ENCODE measurements at regions not wholly inside any gene's neighbourhood (a gene's known extent, or its start where the extent isn't known, plus 50 kb on each side); places are given as distances from the start of the nearest gene placed in this dataset.
"Not testable (repeated sequence)": the region's sequence is repeated elsewhere in the genome, so short reads cannot be mapped to it uniquely, and the experiment has no call there.

GRCh38 chrX:102849396-102849795 is 87.7 kb upstream of the RAB40AL start:
- no peak for DNase-seq (ENCODE audit: low read depth in 1 of 2, low spot score in 1 of 2)
- in situ Hi-C loops (cut with HindIII; ENCODE audit: low pct_unique_long_range_greater_than_20kb, low sequenced_read_pairs) = no loop called here
- TF ChIP-seq JUND (IDR thresholded peaks at IDR 0.05; ENCODE audit: low read depth) = no peak

- peak in 1 of 2 experiments; percentile 7 for DNase-seq (ENCODE audit: low read depth in 1 of 2, low spot score in 1 of 2)
- in situ Hi-C loops (cut with HindIII; ENCODE audit: low pct_unique_long_range_greater_than_20kb, low sequenced_read_pairs) = not testable (repeated sequence)
Observed at GRCh38 chrX:102858826-102859549, 78.1 kb upstream of the RAB40AL start.

GRCh38 chrX:102859550-102859871 is 77.6 kb upstream of the RAB40AL start:
- TF ChIP-seq JUND (IDR thresholded peaks at IDR 0.05; ENCODE audit: low read depth) = no peak
- in situ Hi-C loops (cut with HindIII; ENCODE audit: low pct_unique_long_range_greater_than_20kb, low sequenced_read_pairs) = no loop called here

GRCh38 chrX:102860235-102860634 is 76.8 kb upstream of the RAB40AL start:
- in situ Hi-C loops (cut with HindIII; ENCODE audit: low pct_unique_long_range_greater_than_20kb, low sequenced_read_pairs) = no loop called here
- TF ChIP-seq JUND (IDR thresholded peaks at IDR 0.05; ENCODE audit: low read depth) = no peak
- no peak for DNase-seq (ENCODE audit: low read depth in 1 of 2, low spot score in 1 of 2)

More at GRCh38 chrX:102859550-102859871, 77.6 kb upstream of the RAB40AL start:
- no peak for DNase-seq (ENCODE audit: low read depth in 1 of 2, low spot score in 1 of 2)

GRCh38 chrX:102863735-102864134 is 73.3 kb upstream of the RAB40AL start:
- TF ChIP-seq JUND (IDR thresholded peaks at IDR 0.05; ENCODE audit: low read depth) = no peak
- in situ Hi-C loops (cut with HindIII; ENCODE audit: low pct_unique_long_range_greater_than_20kb, low sequenced_read_pairs) = no loop called here
- DNase-seq (ENCODE audit: low read depth in 1 of 2, low spot score in 1 of 2) = peak; percentile 3 to 72

- TF ChIP-seq JUND (IDR thresholded peaks at IDR 0.05; ENCODE audit: low read depth) = no peak
- no peak for DNase-seq (ENCODE audit: low read depth in 1 of 2, low spot score in 1 of 2)
- in situ Hi-C loops (cut with HindIII; ENCODE audit: low pct_unique_long_range_greater_than_20kb, low sequenced_read_pairs) = no loop called here
Observed at GRCh38 chrX:102866981-102867656, 70.0 kb upstream of the RAB40AL start.

GRCh38 chrX:102883491-102883890 is 53.6 kb upstream of the RAB40AL start:
- no peak for DNase-seq (ENCODE audit: low read depth in 1 of 2, low spot score in 1 of 2)
- in situ Hi-C loops (cut with HindIII; ENCODE audit: low pct_unique_long_range_greater_than_20kb, low sequenced_read_pairs) = no loop called here
- no peak for TF ChIP-seq JUND (IDR thresholded peaks at IDR 0.05; ENCODE audit: low read depth)
